SK-N-SH (cell line): ENCODE measurements at regions not wholly inside any gene's neighbourhood (a gene's known extent, or its start where the extent isn't known, plus 50 kb on each side); places are given as distances from the start of the nearest gene placed in this dataset.

ENCODE experiments used
- CTCF ChIA-PET: fragments of 300-600, 350-600 bp; formaldehyde crosslinking; extraction: SDS; loops from one replicate; lab custom pipeline; 2021; lab: Yijun Ruan, JAX
- POLR2A ChIA-PET: fragments of 350-600 bp; sonication (Branson Sonifier 250); formaldehyde crosslinking; extraction: SDS; loops from one replicate; lab custom pipeline; 2020; ENCODE audit warnings: antibody characterized with exemption, inconsistent platforms; lab: Yijun Ruan, JAX
- DNase-seq: peaks from one replicate; pipeline ENCODE4 v3.0.0; 2012
- H2AFZ ChIP-seq: fragments of 200-600 bp; sonication (generic); 2 replicates; pipeline ENCODE4 v1.8.1; 2016; ENCODE audit warnings: antibody characterized with exemption, mild to moderate bottlenecking, low read depth
- H3F3A ChIP-seq: fragments of 200-600 bp; sonication (generic); replicated peaks from 2 replicates; pipeline ENCODE3; 2016; ENCODE audit warnings: antibody characterized with exemption, mild to moderate bottlenecking; ENCODE audit not compliant: insufficient read depth
- H3K27ac ChIP-seq, 2 experiments: fragments of 200-500 bp in 1 of 2; fragments of 200-600 bp in 1 of 2; sonication (Bioruptor generic) in 1 of 2; sonication (generic), shearing (Covaris generic) in 1 of 2; 2 replicates each; pipeline versions ENCODE4 v1.5.1 to v1.6.1; 2014 to 2016; ENCODE audit warnings: low read depth in 2 of 2, inconsistent platforms in 1 of 2, low read length in 1 of 2, mild to moderate bottlenecking in 1 of 2, mixed read lengths in 1 of 2
- H3K27me3 ChIP-seq: fragments of 200-600 bp; sonication (generic), shearing (Covaris generic); 2 replicates; pipeline ENCODE4 v1.6.1; 2016; ENCODE audit warnings: mixed run types; ENCODE audit not compliant: insufficient read depth
- H3K36me3 ChIP-seq, 2 experiments: fragments of 200-500 bp in 1 of 2; fragments of 200-600 bp in 1 of 2; sonication (Bioruptor generic) in 1 of 2; sonication (generic) in 1 of 2; replicated peaks in 1 of 2; 2 replicates each; pipeline versions ENCODE3 to v1.5.1; 2014 to 2016; ENCODE audit warnings: low read length in 1 of 2, mild to moderate bottlenecking in 1 of 2; ENCODE audit not compliant: insufficient read depth in 2 of 2, control insufficient read depth in 1 of 2
- H3K4me1 ChIP-seq, 2 experiments: fragments of 200-500 bp in 1 of 2; fragments of 200-600 bp in 1 of 2; sonication (Bioruptor generic) in 1 of 2; sonication (generic), shearing (Covaris generic) in 1 of 2; 2 replicates each; pipeline versions ENCODE4 v1.5.1 to v1.6.1; 2014 to 2016; ENCODE audit warnings: low read depth in 1 of 2, low read length in 1 of 2, mixed run types in 1 of 2; ENCODE audit not compliant: insufficient read depth in 2 of 2, control insufficient read depth in 1 of 2
- H3K4me2 ChIP-seq: fragments of 200-600 bp; sonication (generic), shearing (Covaris generic); 2 replicates; pipeline ENCODE4 v1.6.1; 2017; ENCODE audit warnings: mixed run types
- H3K4me3 ChIP-seq, 2 experiments: fragments of 200-500 bp in 1 of 2; fragments of 200-600 bp in 1 of 2; sonication (Bioruptor generic) in 1 of 2; sonication (generic), shearing (Covaris generic) in 1 of 2; 2 replicates each; pipeline versions ENCODE4 v1.5.1 to v1.8.1; 2014 to 2016; ENCODE audit warnings: low read depth in 2 of 2, inconsistent platforms in 1 of 2, low read length in 1 of 2, mild to moderate bottlenecking in 1 of 2, mixed read lengths in 1 of 2, moderate library complexity in 1 of 2
- H3K79me2 ChIP-seq: fragments of 200-600 bp; sonication (generic); 2 replicates; pipeline ENCODE4 v1.8.1; 2017; ENCODE audit warnings: mild to moderate bottlenecking; ENCODE audit not compliant: insufficient read depth
- H3K9ac ChIP-seq: fragments of 200-600 bp; sonication (generic); 2 replicates; pipeline ENCODE4 v1.6.1; 2017; ENCODE audit warnings: mixed run types
- H3K9me2 ChIP-seq: fragments of 200-600 bp; sonication (generic); 2 replicates; pipeline ENCODE4 v1.6.1; 2017; ENCODE audit warnings: mixed run types
- H3K9me3 ChIP-seq: fragments of 200-600 bp; sonication (generic); 2 replicates; pipeline ENCODE4 v1.6.1; 2017; ENCODE audit warnings: mixed run types, mild to moderate bottlenecking, moderate library complexity
- H4K20me1 ChIP-seq: fragments of 200-600 bp; sonication (generic); 2 replicates; pipeline ENCODE4 v1.6.1; 2017; ENCODE audit warnings: mild to moderate bottlenecking, mixed run types; ENCODE audit not compliant: insufficient read depth
- CHD2 ChIP-seq: fragments of 150-350 bp; IDR thresholded peaks from 2 replicates; pipeline ENCODE4 v1.6.1; 2018; ENCODE audit warnings: low read length; ENCODE audit not compliant: partially characterized antibody
- CTCF ChIP-seq: fragments of 200-600 bp; sonication (generic); IDR thresholded peaks from 2 replicates; pipeline ENCODE4 v1.6.1; 2017; ENCODE audit warnings: antibody characterized with exemption, mild to moderate bottlenecking, moderate library complexity
- ELF1 ChIP-seq: IDR thresholded peaks from 2 replicates; pipeline ENCODE4 v1.4.0; 2012
- EZH2phosphoT487 ChIP-seq: fragments of 200-600 bp; sonication (generic); IDR thresholded peaks from 2 replicates; pipeline ENCODE4 v1.6.1; 2017; ENCODE audit warnings: low read depth, mixed run types, mild to moderate bottlenecking, antibody characterized with exemption, moderate library complexity, borderline replicate concordance
- FOSL2 ChIP-seq: IDR thresholded peaks from 2 replicates; pipeline ENCODE4 v1.4.0; 2012; ENCODE audit warnings: low read depth, mild to moderate bottlenecking, moderate library complexity, borderline replicate concordance
- GATA2 ChIP-seq: sonication (generic); formaldehyde crosslinking; IDR thresholded peaks from 2 replicates; pipeline ENCODE4 v1.5.0; 2020; ENCODE audit warnings: mild to moderate bottlenecking, missing genetic modification reagents
- IRF3 ChIP-seq: fragments of 150-350 bp; IDR thresholded peaks from 2 replicates; pipeline ENCODE4 v1.6.1; 2016; ENCODE audit warnings: mild to moderate bottlenecking, low read depth, low read length
- JUND ChIP-seq: IDR thresholded peaks from 2 replicates; pipeline ENCODE4 v1.4.0; 2012
- MAX ChIP-seq: IDR thresholded peaks from 2 replicates; pipeline ENCODE4 v1.4.0; 2012; ENCODE audit warnings: low read depth
- MEF2A ChIP-seq: IDR thresholded peaks from 2 replicates; pipeline ENCODE4 v1.4.0; 2012; ENCODE audit warnings: low read depth, borderline replicate concordance
- NFIC ChIP-seq: IDR thresholded peaks from 2 replicates; pipeline ENCODE4 v1.4.0; 2012; ENCODE audit warnings: borderline replicate concordance
- POLR2AphosphoS5 ChIP-seq: IDR thresholded peaks from 2 replicates; pipeline ENCODE4 v1.6.1; 2012; ENCODE audit warnings: low read depth, low read length
- RCOR1 ChIP-seq: fragments of 150-350 bp; IDR thresholded peaks from 2 replicates; pipeline ENCODE4 v1.6.1; 2017; ENCODE audit warnings: antibody characterized with exemption, low read length
- REST ChIP-seq: IDR thresholded peaks from 2 replicates; pipeline ENCODE4 v1.6.1; 2012; ENCODE audit warnings: mild to moderate bottlenecking, low read depth, low read length, moderate library complexity
- RXRA ChIP-seq: IDR thresholded peaks from 2 replicates; pipeline ENCODE4 v1.4.0; 2012; ENCODE audit warnings: low read depth, mild to moderate bottlenecking, borderline replicate concordance
- TCF12 ChIP-seq: IDR thresholded peaks from 2 replicates; pipeline ENCODE4 v1.4.0; 2012
- TEAD4 ChIP-seq: IDR thresholded peaks from 2 replicates; pipeline ENCODE4 v1.4.0; 2012; ENCODE audit warnings: mild to moderate bottlenecking, borderline replicate concordance; ENCODE audit not compliant: insufficient read depth
- USF1 ChIP-seq: IDR thresholded peaks from 2 replicates; pipeline ENCODE4 v1.4.0; 2012; ENCODE audit warnings: low read depth, borderline replicate concordance
- WGBS: methylation state at CpG from one replicate; pipeline ENCODE4 v1.1.6; 2017; ENCODE audit warnings: low lambda C conversion rate; 5-methylcytosine and 5-hydroxymethylcytosine counted together

- Histone ChIP-seq H3K27ac (no peak overlapping the region), H3F3A (no peaks in the 10 kb centered on the region), H4K20me1 (no peaks in the 10 kb centered on the region), H3K4me2 (no peak overlapping the region), H3K9me2 (no peaks in the 10 kb centered on the region), H3K27me3 (no peaks in the 10 kb centered on the region), H2AFZ (no peak overlapping the region), H3K79me2 (no peaks in the 10 kb centered on the region), H3K9ac (no peak overlapping the region), H3K4me1 (peaks cover 0 to 18% of the 10 kb centered on the region in 2 experiments; a peak in 2 of 4 replicates), H3K9me3 (no peaks in the 10 kb centered on the region), H3K4me3 (no peak overlapping the region), H3K36me3 (no peaks in the 10 kb centered on the region)
- WGBS, result 21% methylated on average over 4 of the region's 4 CpGs
- no peak for DNase-seq
- CTCF ChIA-PET, result interaction anchor here (1.0 to 1.6 kb wide), 2 partner anchors 14 to 18 kb away, joined by 4 to 5 read pairs; no protein-coding TSS in a partner anchor
- TF ChIP-seq POLR2AphosphoS5 (no peak), JUND (no peak), FOSL2 (no peak), TEAD4 (no peak), NFIC (no peak), RCOR1 (no peak), CTCF (no peak)
- POLR2A ChIA-PET, result no interaction called here
Measured at GRCh38 chr4:41815473-41815872, 66.9 kb upstream of the PHOX2B start.

GRCh38 chr4:41814565-41814964 is 66.0 kb upstream of the PHOX2B start:
- no peaks in the 10 kb centered on the region for H3K36me3 ChIP-seq
- no peak for TF ChIP-seq TCF12
- TF ChIP-seq USF1, result no peak
- no peak for TF ChIP-seq MEF2A
- TF ChIP-seq POLR2AphosphoS5, result no peak
- no peak for TF ChIP-seq MAX
- TF ChIP-seq IRF3, result no peak
- TF ChIP-seq RXRA, result no peak
- TF ChIP-seq CTCF, result no peak
- no peak for TF ChIP-seq EZH2phosphoT487
- TF ChIP-seq ELF1, result no peak
- no peak for TF ChIP-seq REST
- no peak for TF ChIP-seq TEAD4
- no peak for TF ChIP-seq GATA2 (CRISPR knock-in tag)
- no peak for TF ChIP-seq RCOR1
- TF ChIP-seq JUND, result no peak
- TF ChIP-seq CHD2, result no peak

More at GRCh38 chr4:41814565-41814964, 66.0 kb upstream of the PHOX2B start:
- no peaks in the 10 kb centered on the region for H3K27me3 ChIP-seq
- no peak overlapping the region for H3K9ac ChIP-seq
- no peak overlapping the region for H3K4me2 ChIP-seq
- H2AFZ ChIP-seq, result no peak overlapping the region
- no peak for DNase-seq
- no peaks in the 10 kb centered on the region for H3K9me3 ChIP-seq
- no peaks in the 10 kb centered on the region for H3K79me2 ChIP-seq
- H3K4me1 ChIP-seq, result peaks cover 0 to 11% of the 10 kb centered on the region in 2 experiments; a peak in 1 of 4 replicates
- WGBS, result 77% methylated on average over 10 of the region's 10 CpGs
- ChIA-PET CTCF (interaction anchor here (1.0 kb wide), 1 partner anchor 14 kb away, joined by 4 read pairs; no protein-coding TSS in a partner anchor), POLR2A (no interaction called here)
- H3K4me3 ChIP-seq, result no peak overlapping the region
- no peaks in the 10 kb centered on the region for H3K9me2 ChIP-seq
- no peak overlapping the region for H3K27ac ChIP-seq
- H4K20me1 ChIP-seq, result no peaks in the 10 kb centered on the region
- no peaks in the 10 kb centered on the region for H3F3A ChIP-seq
